IMR-90 (cell line): ENCODE measurements at regions not wholly inside any gene's neighbourhood (a gene's known extent, or its start where the extent isn't known, plus 50 kb on each side); places are given as distances from the start of the nearest gene placed in this dataset.

Source experiments
- ATAC-seq: fragments of 200-7000 bp; cut with Tn5 transposase; 2 replicates; pipeline ENCODE4 v1.9.1; 2020; ENCODE audit warnings: low read depth, mild to moderate bottlenecking, moderate library complexity
- BruUV-seq: library from RNA; stranded (reverse); fragments of 400-500 nt; replicated peaks from 2 replicates; lab custom pipeline; 2021; lab: Mats Ljungman, UMichigan
- CTCF ChIA-PET: fragments of 300-600 bp; formaldehyde crosslinking; extraction: SDS; loops from one replicate; lab custom pipeline; 2021; ENCODE audit warnings: antibody characterized with exemption; lab: Yijun Ruan, JAX
- POLR2A ChIA-PET: fragments of 300-600 bp; sonication (Branson Sonifier 250); formaldehyde crosslinking; loops from one replicate; lab custom pipeline; 2022; ENCODE audit warnings: antibody characterized with exemption; ENCODE audit not compliant: unreplicated experiment; lab: Charles Lee
- DNase-seq: peaks from one replicate; pipeline ENCODE4 v3.0.0; 2013
- H2AFZ ChIP-seq: replicated peaks from 2 replicates; pipeline ENCODE3; 2013; ENCODE audit warnings: low read length, mild to moderate bottlenecking; ENCODE audit not compliant: poor library complexity
- H2AK5ac ChIP-seq: 2 replicates; pipeline ENCODE4 v1.6.1; 2013; ENCODE audit warnings: low read depth, low read length, inconsistent platforms
- H2AK9ac ChIP-seq: replicated peaks from 2 replicates; pipeline ENCODE3; 2013; ENCODE audit warnings: mild to moderate bottlenecking, low read depth, low read length, moderate library complexity; ENCODE audit not compliant: poor library complexity
- H2BK120ac ChIP-seq: 2 replicates; pipeline ENCODE4 v1.6.1; 2013; ENCODE audit warnings: low read depth, low read length, inconsistent platforms
- H2BK15ac ChIP-seq: 3 replicates; pipeline ENCODE4 v1.6.1; 2013; ENCODE audit warnings: low read depth, low read length, inconsistent platforms
- H2BK20ac ChIP-seq: 2 replicates; pipeline ENCODE4 v1.6.1; 2013; ENCODE audit warnings: low read depth, mild to moderate bottlenecking, inconsistent platforms, low read length, moderate library complexity
- H2BK5ac ChIP-seq: 2 replicates; pipeline ENCODE4 v1.6.1; 2013; ENCODE audit warnings: mild to moderate bottlenecking, low read depth, low read length, inconsistent platforms; ENCODE audit not compliant: poor library complexity, severe bottlenecking
- H3K14ac ChIP-seq: replicated peaks from 2 replicates; pipeline ENCODE4 v1.6.1; 2013; ENCODE audit warnings: low read depth, low read length, inconsistent platforms
- H3K18ac ChIP-seq: 2 replicates; pipeline ENCODE4 v1.6.1; 2013; ENCODE audit warnings: low read depth, low read length, control low read depth
- H3K23ac ChIP-seq: 2 replicates; pipeline ENCODE4 v1.6.1; 2013; ENCODE audit warnings: low read depth, low read length, inconsistent platforms
- H3K27ac ChIP-seq: 2 replicates; pipeline ENCODE4 v1.5.1; 2013; ENCODE audit warnings: mild to moderate bottlenecking, control low read depth, low read length; ENCODE audit not compliant: insufficient read depth
- H3K27me3 ChIP-seq: 2 replicates; pipeline ENCODE4 v1.6.1; 2013; ENCODE audit warnings: low read length; ENCODE audit not compliant: control insufficient read depth, insufficient read depth
- H3K36me3 ChIP-seq: 2 replicates; pipeline ENCODE4 v1.6.1; 2013; ENCODE audit warnings: low read length, mixed read lengths; ENCODE audit not compliant: control insufficient read depth, insufficient read depth
- H3K4ac ChIP-seq: 2 replicates; pipeline ENCODE4 v1.6.1; 2013; ENCODE audit warnings: low read depth, low read length, inconsistent platforms
- H3K4me1 ChIP-seq: 2 replicates; pipeline ENCODE4 v1.6.1; 2013; ENCODE audit warnings: low read length, mixed read lengths; ENCODE audit not compliant: control insufficient read depth, insufficient read depth
- H3K4me2 ChIP-seq: 2 replicates; pipeline ENCODE4 v1.6.1; 2013; ENCODE audit warnings: low read depth, mild to moderate bottlenecking, control low read depth, low read length, moderate library complexity
- H3K4me3 ChIP-seq: 2 replicates; pipeline ENCODE4 v1.5.1; 2013; ENCODE audit warnings: low read depth, mild to moderate bottlenecking, control low read depth, low read length, moderate library complexity; ENCODE audit not compliant: insufficient read depth
- H3K56ac ChIP-seq: 2 replicates; pipeline ENCODE4 v1.6.1; 2013; ENCODE audit warnings: low read length, inconsistent platforms; ENCODE audit not compliant: insufficient read depth; ENCODE audit errors: extremely low read depth
- H3K79me1 ChIP-seq, 2 experiments: 2 replicates each; pipeline ENCODE4 v1.6.1; 2013; ENCODE audit warnings: low read length in 2 of 2, inconsistent platforms in 1 of 2, low read depth in 1 of 2
- H3K9ac ChIP-seq: 2 replicates; pipeline ENCODE4 v1.6.1; 2013; ENCODE audit warnings: low read depth, low read length, control low read depth
- H3K9me1 ChIP-seq: 2 replicates; pipeline ENCODE4 v1.6.1; 2013; ENCODE audit warnings: low read length, inconsistent platforms; ENCODE audit not compliant: insufficient read depth
- H3K9me3 ChIP-seq: 2 replicates; pipeline ENCODE4 v1.6.1; 2013; ENCODE audit warnings: low read length; ENCODE audit not compliant: control insufficient read depth, insufficient read depth
- H4K20me1 ChIP-seq: 2 replicates; pipeline ENCODE4 v1.6.1; 2013; ENCODE audit warnings: low read length, inconsistent platforms; ENCODE audit not compliant: insufficient read depth
- H4K5ac ChIP-seq: 2 replicates; pipeline ENCODE4 v1.6.1; 2013; ENCODE audit warnings: mild to moderate bottlenecking, low read depth, low read length, control low read depth
- H4K8ac ChIP-seq, 2 experiments: 2 replicates each; pipeline ENCODE4 v1.6.1; 2013; ENCODE audit warnings: low read depth in 2 of 2, low read length in 2 of 2, control low read depth in 1 of 2, inconsistent platforms in 1 of 2
- H4K91ac ChIP-seq: 2 replicates; pipeline ENCODE4 v1.6.1; 2013; ENCODE audit warnings: low read depth, low read length, inconsistent platforms; ENCODE audit not compliant: insufficient read depth
- BHLHE40 ChIP-seq: fragments of 150-350 bp; IDR thresholded peaks from 2 replicates; pipeline ENCODE4 v1.6.1; 2016; ENCODE audit warnings: mild to moderate bottlenecking, low read depth, low read length
- CEBPB ChIP-seq: IDR thresholded peaks from 2 replicates; pipeline ENCODE4 v1.6.1; 2012; ENCODE audit warnings: low read depth, low read length, improper control_type of control experiment
- CHD1 ChIP-seq: IDR thresholded peaks from 2 replicates; pipeline ENCODE4 v1.6.1; 2012; ENCODE audit warnings: low read depth, low read length, improper control_type of control experiment
- CTCF ChIP-seq: conservative IDR thresholded peaks from 2 replicates; pipeline ENCODE4 v1.5.1; 2012; ENCODE audit warnings: mild to moderate bottlenecking, low read depth, low read length, improper control_type of control experiment
- ELK1 ChIP-seq: fragments of 150-350 bp; IDR thresholded peaks from 2 replicates; pipeline ENCODE4 v1.6.1; 2016; ENCODE audit warnings: low read depth, mild to moderate bottlenecking, low read length, moderate library complexity, borderline replicate concordance
- FOS ChIP-seq: fragments of 150-350 bp; IDR thresholded peaks from 2 replicates; pipeline ENCODE4 v1.6.1; 2016; ENCODE audit warnings: low read depth, low read length
- MAFK ChIP-seq: IDR thresholded peaks from 2 replicates; pipeline ENCODE4 v1.6.1; 2012; ENCODE audit warnings: low read depth, low read length, improper control_type of control experiment
- NFE2L2 ChIP-seq: fragments of 150-350 bp; IDR thresholded peaks from 2 replicates; pipeline ENCODE4 v1.6.1; 2016; ENCODE audit warnings: low read depth, mild to moderate bottlenecking, low read length
- POLR2A ChIP-seq: IDR thresholded peaks from 2 replicates; pipeline ENCODE4 v1.6.1; 2012; ENCODE audit warnings: mild to moderate bottlenecking, low read depth, low read length
- RFX5 ChIP-seq: IDR thresholded peaks from 2 replicates; pipeline ENCODE4 v1.8.0; 2012; ENCODE audit warnings: low read depth, mild to moderate bottlenecking, low read length, moderate library complexity
- SMC3 ChIP-seq: fragments of 150-350 bp; IDR thresholded peaks from 2 replicates; pipeline ENCODE4 v1.6.1; 2016; ENCODE audit warnings: low read depth, mild to moderate bottlenecking, antibody characterized with exemption, low read length, moderate library complexity
- USF2 ChIP-seq: fragments of 150-350 bp; IDR thresholded peaks from 2 replicates; pipeline ENCODE4 v1.6.1; 2017; ENCODE audit warnings: mild to moderate bottlenecking, antibody characterized with exemption, low read length, low read depth
- WGBS, 2 experiments: methylation state at CpG; one replicate each; pipeline versions ENCODE4 v1.1.5 to v1.1.7; 2013; ENCODE audit warnings: missing lambda C conversion rate in 2 of 2; ENCODE audit not compliant: insufficient read length in 1 of 2; ENCODE audit errors: extremely low coverage in 2 of 2; 5-methylcytosine and 5-hydroxymethylcytosine counted together
- dilution Hi-C: fragments of 300-500 bp; cut with HindIII; formaldehyde crosslinking; loops from one replicate; pipeline ENCODE4 v1.14.3; 2018; ENCODE audit warnings: low sequenced_read_pairs; ENCODE audit not compliant: unreplicated experiment
- in situ Hi-C: fragments of 300-500 bp; cut with MboI; formaldehyde crosslinking; loops from 3 replicates; pipeline ENCODE4 v1.14.3; 2019; ENCODE audit warnings: low sequenced_read_pairs, inconsistent platforms, mixed read lengths
- intact Hi-C: fragments of 100-400 bp; cut with micrococcal nuclease; formaldehyde crosslinking; loops from 2 replicates; pipeline ENCODE4 v1.10.0; 2022

- peaks cover 17% of the 10 kb centered on the region for H3K9me3 ChIP-seq
- H4K5ac ChIP-seq = no peak overlapping the region
- ATAC-seq (no peak), DNase-seq (no peak)
- no peaks in the 10 kb centered on the region for H3K9me1 ChIP-seq
- no peak overlapping the region for H4K8ac ChIP-seq
- no peak overlapping the region for H3K18ac ChIP-seq
- H2BK120ac ChIP-seq = no peak overlapping the region
- no peak overlapping the region for H3K23ac ChIP-seq
- H3K79me1 ChIP-seq = no peaks in the 10 kb centered on the region
- H2BK15ac ChIP-seq = no peak overlapping the region
- H3K4ac ChIP-seq = no peak overlapping the region
- H4K20me1 ChIP-seq = no peaks in the 10 kb centered on the region
- H2AK9ac ChIP-seq = no peak overlapping the region
- no peak overlapping the region for H3K4me2 ChIP-seq
- no peak overlapping the region for H2BK5ac ChIP-seq
- H3K36me3 ChIP-seq = no peaks in the 10 kb centered on the region
- TF ChIP-seq CEBPB (no peak), BHLHE40 (no peak), USF2 (no peak), CHD1 (no peak), ELK1 (no peak), FOS (no peak), CTCF (no peak), SMC3 (no peak), NFE2L2 (no peak), POLR2A (no peak), RFX5 (no peak), MAFK (no peak)
- peak overlapping the region; percentile 8 for H2AFZ ChIP-seq
- no peak overlapping the region for H3K4me3 ChIP-seq
- no peak overlapping the region for H2AK5ac ChIP-seq
- intact Hi-C loops (no loop called here), dilution Hi-C loops (no loop called here), in situ Hi-C loops (no loop called here)
- H3K27me3 ChIP-seq = peaks cover 18% of the 10 kb centered on the region; the same call in 1 of the 2 replicates
- CTCF ChIA-PET = no interaction called here
- no peak overlapping the region for H3K14ac ChIP-seq
- H3K4me1 ChIP-seq = no peaks in the 10 kb centered on the region
- no TSS peak for BruUV-seq
- POLR2A ChIA-PET = no interaction called here
- H3K9ac ChIP-seq = no peak overlapping the region
- H4K91ac ChIP-seq = no peak overlapping the region
- H2BK20ac ChIP-seq = no peak overlapping the region
- H3K56ac ChIP-seq = no peak overlapping the region
- H3K27ac ChIP-seq = no peak overlapping the region
- WGBS, 2 experiments = 83% methylated on average over 2 of the region's 4 CpGs; no CpG with 5 or more reads in 1 of the 2 experiments
These were observed 82.8 kb upstream of the HES1 start for GRCh38 chr3:194053136-194053535.
